Choroid plexus epithelial cell (primary cell): ENCODE measurements at regions not wholly inside any gene's neighbourhood (a gene's known extent, or its start where the extent isn't known, plus 50 kb on each side); places are given as distances from the start of the nearest gene placed in this dataset.

ENCODE experiments used
- DNase-seq: peaks from one replicate; pipeline ENCODE4 v3.0.0-alpha.2; 2010; ENCODE audit warnings: low read depth
- H3K4me3 ChIP-seq: 2 replicates; pipeline ENCODE4 v1.5.1; 2011; ENCODE audit warnings: low read depth, mild to moderate bottlenecking, control low read depth, low read length, moderate library complexity
- TF ChIP-seq, protein P1 (sequence below): conservative IDR thresholded peaks from 2 replicates; pipeline ENCODE4 v1.5.1; 2011; ENCODE audit warnings: low read depth, mild to moderate bottlenecking, control low read depth, inconsistent platforms, low read length, moderate library complexity

DNA sequence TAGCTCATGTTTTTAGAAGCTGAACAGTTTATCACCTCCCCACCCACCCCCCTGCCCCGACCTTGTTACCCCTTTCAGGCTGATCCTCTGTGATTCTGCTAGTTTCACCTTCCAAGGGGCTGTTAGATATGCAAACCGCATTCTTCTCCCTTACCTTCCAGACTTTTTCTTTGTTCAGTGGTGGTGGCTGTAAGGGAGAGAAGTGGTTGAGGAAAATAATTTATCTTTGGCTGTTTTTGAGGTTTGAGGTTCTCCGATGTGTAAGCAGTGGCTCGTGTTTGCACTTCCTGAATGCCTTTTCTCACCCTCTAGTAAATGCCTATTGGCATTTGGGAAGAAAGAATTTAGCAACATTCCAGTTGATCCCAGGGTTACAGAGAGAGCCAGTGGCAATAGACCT lies 69.4 kb upstream of the KCNG1 start:
- no peak overlapping the region for H3K4me3 ChIP-seq
- peak; percentile 42 for DNase-seq
- TF ChIP-seq, protein P1, sequence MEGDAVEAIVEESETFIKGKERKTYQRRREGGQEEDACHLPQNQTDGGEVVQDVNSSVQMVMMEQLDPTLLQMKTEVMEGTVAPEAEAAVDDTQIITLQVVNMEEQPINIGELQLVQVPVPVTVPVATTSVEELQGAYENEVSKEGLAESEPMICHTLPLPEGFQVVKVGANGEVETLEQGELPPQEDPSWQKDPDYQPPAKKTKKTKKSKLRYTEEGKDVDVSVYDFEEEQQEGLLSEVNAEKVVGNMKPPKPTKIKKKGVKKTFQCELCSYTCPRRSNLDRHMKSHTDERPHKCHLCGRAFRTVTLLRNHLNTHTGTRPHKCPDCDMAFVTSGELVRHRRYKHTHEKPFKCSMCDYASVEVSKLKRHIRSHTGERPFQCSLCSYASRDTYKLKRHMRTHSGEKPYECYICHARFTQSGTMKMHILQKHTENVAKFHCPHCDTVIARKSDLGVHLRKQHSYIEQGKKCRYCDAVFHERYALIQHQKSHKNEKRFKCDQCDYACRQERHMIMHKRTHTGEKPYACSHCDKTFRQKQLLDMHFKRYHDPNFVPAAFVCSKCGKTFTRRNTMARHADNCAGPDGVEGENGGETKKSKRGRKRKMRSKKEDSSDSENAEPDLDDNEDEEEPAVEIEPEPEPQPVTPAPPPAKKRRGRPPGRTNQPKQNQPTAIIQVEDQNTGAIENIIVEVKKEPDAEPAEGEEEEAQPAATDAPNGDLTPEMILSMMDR: no peak

DNA sequence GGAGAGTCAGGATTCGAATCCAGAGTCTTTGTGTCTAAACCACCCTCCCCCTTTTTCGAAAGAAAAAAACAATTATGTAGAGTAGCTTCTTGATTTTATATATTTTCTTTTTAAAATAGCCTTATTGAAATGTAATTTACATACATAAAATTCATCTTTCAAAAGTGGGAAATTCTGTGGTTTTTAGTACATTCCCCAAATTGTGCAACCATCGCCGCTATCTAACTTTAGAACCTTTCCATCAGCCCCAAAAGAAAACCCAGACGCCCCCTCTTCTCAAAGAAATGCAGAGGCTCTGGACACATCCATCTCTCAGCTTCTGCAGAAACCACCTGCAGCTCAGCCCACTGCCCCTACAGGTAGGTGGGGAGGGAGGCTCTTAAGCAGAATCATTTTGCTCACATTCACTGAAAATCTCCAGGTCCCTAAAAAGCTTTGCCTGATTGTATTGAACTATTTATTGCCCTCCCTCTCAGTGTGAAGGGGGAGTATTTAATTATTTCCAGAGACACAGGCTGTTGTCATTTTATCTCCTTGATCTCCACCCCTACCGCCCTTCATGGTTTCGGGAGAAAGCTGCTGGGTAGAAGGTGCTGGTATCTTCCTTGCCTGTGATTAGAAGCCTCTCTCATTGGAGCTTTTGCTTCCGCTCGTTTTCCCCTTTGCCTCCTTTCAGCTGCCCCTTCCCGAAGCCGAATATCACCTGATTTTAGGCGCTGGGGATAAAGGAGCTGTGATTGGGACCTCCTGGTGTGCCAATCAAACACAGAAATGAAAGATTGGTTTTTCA lies 68.7 kb upstream of the KCNG1 start:
- DNase-seq: peak; percentile 19
- H3K4me3 ChIP-seq: no peak overlapping the region
- TF ChIP-seq, protein P1: no peak

DNA sequence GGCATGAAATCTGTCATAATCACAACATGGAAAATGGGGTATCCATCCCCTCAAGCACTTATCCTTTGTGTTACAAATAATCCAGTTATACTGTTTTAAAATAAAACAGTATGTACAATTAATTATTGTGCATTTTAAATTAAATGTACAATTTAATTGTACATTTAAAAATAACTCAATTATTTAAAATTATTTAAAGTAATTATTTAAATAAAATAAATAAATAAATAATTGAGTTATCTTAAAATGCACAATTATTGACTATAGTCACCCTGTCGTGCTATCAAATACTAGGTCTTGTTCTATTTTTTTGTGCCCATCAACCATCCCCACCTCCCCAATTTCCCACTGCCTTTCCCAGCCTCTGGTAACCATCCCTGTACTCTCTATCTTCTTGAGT lies 66.9 kb upstream of the KCNG1 start:
- no peak overlapping the region for H3K4me3 ChIP-seq
- DNase-seq: no peak
- TF ChIP-seq, protein P1: no peak

DNA sequence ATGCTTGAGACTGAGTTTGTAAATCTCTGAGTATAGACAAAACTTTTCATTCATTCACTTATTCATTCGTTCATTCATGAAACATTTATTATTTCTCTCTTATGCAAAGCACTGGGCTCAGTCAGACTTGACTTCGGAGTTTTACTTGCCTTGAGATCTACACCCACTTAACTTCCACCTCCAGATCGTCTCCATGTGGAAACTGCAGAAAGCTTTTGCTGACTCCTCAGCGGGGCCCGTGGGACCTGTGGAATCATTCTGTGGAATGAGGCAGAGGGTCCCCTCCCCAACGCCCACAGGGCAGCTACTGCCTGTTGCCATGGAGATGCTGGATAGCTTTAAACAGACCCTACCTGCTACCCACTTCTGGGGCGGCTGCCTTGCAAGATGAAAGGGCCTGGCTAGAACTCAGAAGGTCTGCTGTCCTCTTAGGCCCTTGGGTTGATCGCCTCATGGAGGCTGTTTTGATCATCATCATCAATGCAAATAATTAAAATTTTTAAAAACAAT lies 66.4 kb upstream of the KCNG1 start:
- TF ChIP-seq, protein P1: no peak
- H3K4me3 ChIP-seq: no peak overlapping the region
- no peak for DNase-seq

DNA sequence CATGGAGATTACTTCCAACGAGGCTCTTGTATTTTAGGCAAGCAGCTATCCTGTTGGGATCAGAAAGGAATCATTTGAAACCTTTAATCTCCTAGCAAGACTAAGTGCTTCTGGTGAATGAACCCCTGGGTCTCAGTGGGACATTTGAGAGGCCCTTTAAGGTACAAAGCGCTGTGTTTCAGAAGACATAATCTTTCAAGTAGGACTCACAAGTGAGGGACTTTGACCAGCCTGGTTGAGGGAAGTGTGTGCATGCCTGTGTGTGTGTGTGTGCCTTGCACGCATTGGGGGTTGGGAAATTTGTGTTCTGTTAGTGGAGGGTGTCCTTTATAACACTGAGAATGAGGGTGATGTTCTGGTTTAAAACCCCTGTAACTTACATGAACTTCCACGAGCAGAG lies 64.4 kb upstream of the KCNG1 start:
- no peak for DNase-seq
- H3K4me3 ChIP-seq: no peak overlapping the region
- TF ChIP-seq, protein P1: no peak

DNA sequence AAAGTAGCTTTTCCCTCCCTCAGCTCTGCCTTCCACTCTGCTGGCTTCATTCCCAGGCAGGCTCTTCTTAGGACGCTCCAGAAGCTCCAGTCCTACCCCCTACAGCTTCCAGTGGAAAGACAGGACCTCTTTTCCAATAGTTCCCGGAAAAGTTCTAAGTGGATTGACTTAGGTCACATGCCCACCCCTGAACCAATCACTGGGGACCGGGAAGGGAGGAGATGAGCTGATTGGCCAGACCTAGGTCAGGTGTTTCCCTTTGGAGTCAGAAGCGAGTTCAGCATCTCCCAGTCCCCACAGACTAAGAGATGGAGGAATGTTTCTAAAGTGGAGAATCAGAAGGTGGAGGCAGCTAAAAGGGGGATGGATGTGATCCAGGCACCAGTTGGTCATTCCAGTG lies 62.9 kb upstream of the KCNG1 start:
- H3K4me3 ChIP-seq: no peak overlapping the region
- no peak for DNase-seq
- TF ChIP-seq, protein P1: no peak

DNA sequence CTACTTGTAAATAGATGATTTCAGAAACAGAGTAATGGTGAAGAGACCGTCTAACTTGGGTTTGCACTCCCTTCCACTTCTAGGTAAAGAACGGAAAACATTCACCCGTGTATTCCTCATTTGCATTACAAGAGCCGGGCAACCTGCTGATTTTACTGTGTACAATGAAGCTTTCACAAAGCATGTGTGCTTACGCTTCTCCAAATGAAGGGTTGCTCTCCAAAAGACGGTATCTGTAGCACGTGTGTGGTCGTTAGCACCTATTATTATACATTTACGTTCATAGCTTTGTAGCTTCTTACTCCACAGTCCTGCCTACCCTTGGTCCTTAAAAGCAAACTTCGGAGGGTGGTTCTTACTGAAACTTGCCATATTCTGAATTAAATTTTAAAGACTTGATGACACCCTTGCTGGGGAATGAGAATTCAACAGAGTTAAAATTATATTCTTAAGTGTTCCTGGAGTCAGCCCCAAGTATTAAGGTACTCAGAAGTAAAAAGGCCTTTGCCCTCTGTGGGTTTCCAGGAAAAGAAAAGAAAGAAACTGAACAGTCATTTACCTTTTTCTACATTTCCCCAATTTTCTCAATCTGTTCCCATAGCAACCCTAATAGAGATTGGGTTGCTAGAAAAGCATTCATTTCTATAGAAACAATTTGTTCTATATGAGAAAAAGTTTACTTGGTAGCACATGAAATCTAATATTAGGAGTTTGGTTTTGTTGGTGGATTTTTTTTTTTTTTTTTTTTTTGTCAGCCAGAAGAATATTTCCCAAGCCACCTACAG lies 61.9 kb upstream of the KCNG1 start:
- DNase-seq: no peak
- TF ChIP-seq, protein P1: no peak
- H3K4me3 ChIP-seq: no peak overlapping the region
